Tibial nerve (tissue), 4 donors: ENCODE measurements at regions not wholly inside any gene's neighbourhood (a gene's known extent, or its start where the extent isn't known, plus 50 kb on each side); places are given as distances from the start of the nearest gene placed in this dataset.

Source experiments
- EP300 ChIP-seq, 2 donors: sonication (generic); formaldehyde crosslinking; IDR thresholded peaks; one replicate each; pipeline ENCODE4 v1.6.1; 2017; ENCODE audit warnings: antibody characterized with exemption in 2 of 2, mild to moderate bottlenecking in 1 of 2
- POLR2A ChIP-seq, 2 donors: fragments of 450-650 bp; IDR thresholded peaks; one replicate each; pipeline ENCODE4 v1.6.1; 2017; ENCODE audit warnings: antibody characterized with exemption in 2 of 2, mild to moderate bottlenecking in 2 of 2, moderate library complexity in 2 of 2
- TF ChIP-seq, protein P1 (sequence below), 5 experiments: fragments of 200-600 bp in 3 of 5; fragments of 450-650 bp in 2 of 5; sonication (generic) in 3 of 5; IDR thresholded peaks; one replicate each; pipeline ENCODE4 v1.5.1; 2016 to 2019; ENCODE audit warnings: antibody characterized with exemption in 5 of 5, mild to moderate bottlenecking in 3 of 5, moderate library complexity in 2 of 5

DNA sequence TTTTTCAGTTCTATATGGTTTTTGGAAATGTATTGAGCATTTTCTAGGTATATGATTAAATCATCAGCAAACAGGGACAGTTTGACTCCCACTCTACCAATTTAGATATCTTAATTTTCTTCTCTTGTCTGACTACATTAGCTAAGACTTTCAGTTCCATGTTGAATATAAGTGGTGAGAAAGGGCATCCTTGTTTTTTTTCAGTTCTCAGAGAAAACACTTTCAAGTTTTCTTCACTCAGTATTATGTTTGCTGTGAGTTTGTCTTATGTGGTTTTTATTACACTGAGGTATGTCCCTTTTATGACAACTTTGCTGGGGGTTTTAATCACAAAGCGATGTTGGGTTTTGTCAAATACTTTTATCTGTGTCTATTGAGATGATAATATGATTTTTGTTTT is 352.6 kb downstream of the KDM5D start:
- TF ChIP-seq, protein P1, sequence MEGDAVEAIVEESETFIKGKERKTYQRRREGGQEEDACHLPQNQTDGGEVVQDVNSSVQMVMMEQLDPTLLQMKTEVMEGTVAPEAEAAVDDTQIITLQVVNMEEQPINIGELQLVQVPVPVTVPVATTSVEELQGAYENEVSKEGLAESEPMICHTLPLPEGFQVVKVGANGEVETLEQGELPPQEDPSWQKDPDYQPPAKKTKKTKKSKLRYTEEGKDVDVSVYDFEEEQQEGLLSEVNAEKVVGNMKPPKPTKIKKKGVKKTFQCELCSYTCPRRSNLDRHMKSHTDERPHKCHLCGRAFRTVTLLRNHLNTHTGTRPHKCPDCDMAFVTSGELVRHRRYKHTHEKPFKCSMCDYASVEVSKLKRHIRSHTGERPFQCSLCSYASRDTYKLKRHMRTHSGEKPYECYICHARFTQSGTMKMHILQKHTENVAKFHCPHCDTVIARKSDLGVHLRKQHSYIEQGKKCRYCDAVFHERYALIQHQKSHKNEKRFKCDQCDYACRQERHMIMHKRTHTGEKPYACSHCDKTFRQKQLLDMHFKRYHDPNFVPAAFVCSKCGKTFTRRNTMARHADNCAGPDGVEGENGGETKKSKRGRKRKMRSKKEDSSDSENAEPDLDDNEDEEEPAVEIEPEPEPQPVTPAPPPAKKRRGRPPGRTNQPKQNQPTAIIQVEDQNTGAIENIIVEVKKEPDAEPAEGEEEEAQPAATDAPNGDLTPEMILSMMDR (IDR thresholded peaks at IDR 0.05), result no peak
- TF ChIP-seq POLR2A (IDR thresholded peaks at IDR 0.05) (no peak), EP300 (IDR thresholded peaks at IDR 0.05) (no peak)
